NCI-H187 treated with DMSO at 0.1 percent for 48 hours (cell line): ENCODE measurements at regions not wholly inside any gene's neighbourhood (a gene's known extent, or its start where the extent isn't known, plus 50 kb on each side); places are given as distances from the start of the nearest gene placed in this dataset.
"Not testable (repeated sequence)": the region's sequence is repeated elsewhere in the genome, so short reads cannot be mapped to it uniquely, and the experiment has no call there.

ENCODE experiments used
- DNase-seq: peaks from one replicate; lab custom pipeline; 2025; lab: John Stamatoyannopoulos, UW

DNA sequence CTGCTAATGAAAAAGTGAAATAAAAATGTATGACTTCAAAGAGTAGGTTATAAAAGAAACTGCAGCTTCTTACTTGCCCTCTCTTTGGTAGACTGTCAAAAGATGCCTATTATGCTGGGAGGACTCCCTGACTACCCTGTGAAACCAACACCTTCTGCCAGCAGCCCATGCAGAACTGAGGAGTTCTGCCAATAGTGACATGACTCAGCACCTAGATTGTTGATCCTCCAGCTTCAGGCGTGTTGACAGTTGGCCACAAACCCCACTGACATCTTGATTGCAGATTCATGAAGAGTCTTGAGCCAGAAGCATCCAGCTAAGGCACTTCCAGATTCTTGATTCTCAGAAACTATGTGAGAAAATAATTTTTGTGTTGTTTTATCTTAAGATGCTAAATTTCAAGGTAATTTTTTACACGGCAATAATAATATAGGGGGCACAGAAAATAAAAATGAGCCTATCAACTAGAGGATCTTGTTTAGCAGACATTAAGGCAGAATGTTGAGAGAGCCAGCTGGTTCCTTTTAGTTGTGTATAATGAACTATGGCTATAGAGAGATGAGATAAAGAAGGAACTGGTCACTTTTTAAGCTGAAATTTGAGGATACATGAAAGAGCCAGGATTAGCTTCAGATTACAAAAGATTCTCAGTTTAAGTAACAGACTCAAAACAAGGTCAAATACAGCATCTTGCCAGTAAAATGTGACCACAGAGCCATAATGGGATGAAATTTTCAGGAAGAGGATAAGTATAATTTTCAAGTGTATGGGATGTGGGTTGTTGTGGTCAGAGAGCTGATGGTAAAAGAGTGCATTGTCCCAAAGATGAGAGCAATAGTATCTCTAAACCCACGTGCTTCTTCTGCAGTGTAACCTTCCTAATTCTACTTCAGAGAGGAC is 588.7 kb upstream of the CBLB start:
- DNase-seq = no peak

DNA sequence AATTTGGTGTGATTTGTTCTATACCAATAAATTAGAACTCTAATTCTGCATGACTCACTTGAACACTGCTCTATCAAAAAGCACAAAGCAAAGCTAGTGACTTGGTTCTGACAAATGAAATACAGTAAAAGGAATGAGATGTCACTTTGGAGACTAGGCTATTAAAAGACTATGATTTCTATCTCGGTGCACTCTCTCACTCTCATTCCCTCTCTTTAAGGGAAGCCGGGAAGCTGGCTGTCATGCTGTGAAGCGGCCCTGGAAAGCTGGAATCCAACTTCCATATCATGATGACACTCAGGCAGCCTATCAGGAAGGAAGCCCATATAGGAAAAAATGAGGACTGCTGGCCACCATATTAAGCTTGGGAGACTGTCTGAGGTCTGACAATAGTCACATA is 590.1 kb upstream of the CBLB start:
- no peak for DNase-seq

DNA sequence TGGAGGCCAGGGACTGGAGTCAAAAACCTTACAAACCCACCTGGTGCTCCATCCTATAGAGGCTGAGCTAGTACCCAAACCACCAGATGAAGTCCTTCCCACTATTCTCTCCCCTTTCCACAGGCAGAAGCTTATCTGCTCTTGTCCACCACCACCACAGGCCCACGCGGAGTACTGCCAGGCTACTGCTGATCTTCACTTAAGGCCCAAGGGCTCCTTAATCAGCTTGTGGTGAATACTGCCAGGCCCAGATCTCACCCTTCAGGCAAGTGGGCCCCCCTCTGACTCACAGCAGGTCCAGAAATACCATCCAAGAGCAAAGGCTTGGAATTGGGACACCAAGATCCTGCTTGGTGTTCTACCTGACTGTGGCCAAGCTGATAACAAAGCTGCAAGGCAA is 598.1 kb upstream of the CBLB start:
- no peak for DNase-seq

GRCh38 chr3:106473576-106474475 is 605.0 kb upstream of the CBLB start:
- DNase-seq = no peak

DNA sequence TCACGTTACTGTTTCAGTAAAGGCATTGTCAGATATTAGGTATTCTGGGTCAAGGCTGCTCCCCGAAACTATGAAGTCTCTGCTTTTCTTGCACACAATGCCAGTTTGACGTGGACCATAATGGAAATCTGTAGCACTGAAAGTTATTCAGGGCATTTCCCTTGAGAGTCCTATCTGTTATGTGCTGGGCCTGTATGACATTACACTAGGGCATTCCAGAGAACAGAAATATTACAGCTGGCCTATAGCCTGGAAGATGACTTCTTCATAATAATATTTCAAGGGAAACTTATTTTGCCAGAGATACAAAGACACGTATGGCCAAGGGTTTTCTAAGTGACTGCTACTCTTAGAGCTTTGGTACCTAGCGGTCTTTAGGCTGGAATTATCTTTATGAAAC is 613.6 kb upstream of the CBLB start:
- no peak for DNase-seq

- no peak for DNase-seq
Measured at GRCh38 chr3:106485217-106485616, 616.4 kb upstream of the CBLB start.

DNA sequence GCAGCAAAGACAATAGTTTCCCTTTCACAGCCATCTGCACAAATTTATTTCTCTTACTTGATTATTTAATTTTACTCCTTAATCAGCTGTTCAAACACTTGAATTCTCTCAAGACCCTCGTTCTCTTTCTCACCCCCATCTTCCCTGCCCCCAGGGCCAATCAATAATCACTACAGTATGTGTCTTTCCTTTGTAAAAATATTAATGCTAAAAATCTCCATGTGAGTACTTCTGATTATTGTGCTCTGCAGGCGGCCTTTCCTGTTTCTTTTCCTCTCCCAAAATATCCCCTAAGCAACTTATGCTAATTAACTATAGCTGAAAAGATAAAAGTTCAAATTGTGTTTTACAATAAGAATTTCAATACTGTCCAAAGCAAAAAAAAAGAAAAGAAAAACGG is 617.0 kb upstream of the CBLB start:
- DNase-seq = no peak

DNA sequence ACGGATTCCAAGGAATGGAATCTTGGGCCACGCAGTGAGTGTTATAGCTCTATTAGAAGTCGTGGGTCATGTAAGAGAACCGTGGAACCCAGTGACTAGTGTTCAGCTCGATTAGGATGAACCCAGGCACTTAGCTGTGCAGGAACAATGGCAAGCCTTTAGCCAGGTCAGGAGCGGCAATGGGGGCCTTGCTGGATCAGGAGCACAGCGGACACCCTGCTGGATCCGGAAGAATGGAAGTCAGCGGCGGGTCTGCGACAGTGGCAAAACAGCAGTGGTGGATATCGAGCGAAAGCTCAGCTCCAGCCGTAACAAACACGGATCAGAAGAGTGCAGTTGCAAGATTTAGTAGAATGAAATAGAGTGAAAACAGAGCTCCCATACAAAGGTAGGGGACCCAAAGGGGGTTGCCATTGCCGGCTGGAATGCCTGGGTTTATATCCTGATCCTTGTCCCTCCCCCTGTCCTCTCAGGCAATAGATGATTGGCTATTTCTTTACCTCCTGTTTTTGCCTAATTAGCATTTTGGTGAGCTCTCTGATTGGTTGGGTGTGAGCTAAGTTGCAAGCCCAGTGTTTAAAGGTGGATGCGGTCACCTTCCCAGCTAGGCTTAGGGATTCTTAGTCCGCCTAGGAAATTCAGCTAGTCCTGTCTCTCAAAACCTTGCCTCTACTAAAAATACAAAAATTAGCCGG is 618.3 kb upstream of the CBLB start:
- DNase-seq = not testable (repeated sequence)

DNA sequence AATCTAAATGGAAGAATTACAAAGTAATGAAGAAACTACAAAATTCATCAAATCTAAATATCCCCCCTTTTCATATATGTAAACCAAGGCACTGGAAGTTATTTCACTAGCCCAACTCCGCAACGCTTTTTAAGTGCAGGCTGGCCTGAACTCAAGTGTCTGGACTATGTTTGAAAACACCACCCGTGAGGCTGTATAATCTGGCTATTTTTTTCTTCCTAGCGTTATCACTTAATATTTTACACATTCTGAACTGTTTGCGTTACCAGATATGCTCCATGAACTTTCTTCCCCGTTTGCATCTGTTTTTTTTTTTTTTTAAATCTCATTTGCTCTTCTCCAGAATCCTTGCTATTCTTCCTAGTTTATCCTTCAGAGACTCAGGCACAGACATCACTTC is 619.5 kb upstream of the CBLB start:
- no peak for DNase-seq

- no peak for DNase-seq
Measured at GRCh38 chr3:106491796-106492195, 623.0 kb upstream of the CBLB start.

DNA sequence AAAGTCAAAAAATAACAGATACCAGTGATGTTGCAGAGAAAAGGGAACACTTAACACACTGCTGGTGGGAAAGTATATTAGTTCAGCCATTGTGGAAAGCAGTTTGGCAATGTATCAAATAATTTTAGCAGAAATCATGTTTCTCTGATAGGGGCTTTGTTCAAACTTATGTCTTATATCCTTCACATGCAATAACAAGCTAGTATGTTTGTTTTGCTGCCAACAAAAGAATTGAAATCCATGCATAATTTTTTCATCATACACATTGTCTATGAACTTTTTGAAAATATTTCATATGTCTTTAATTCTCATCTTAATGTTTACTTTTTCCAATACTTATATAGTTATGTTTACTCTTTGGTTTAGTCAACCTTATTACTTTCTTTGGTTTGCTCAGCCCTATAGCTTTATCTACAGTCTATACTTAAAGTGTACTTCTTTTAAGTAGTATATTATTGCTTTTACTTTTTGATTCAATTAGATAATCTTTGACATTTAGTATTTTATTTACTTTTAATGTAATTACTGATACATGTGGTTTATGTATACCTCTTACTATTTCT is 639.6 kb upstream of the CBLB start:
- DNase-seq = no peak

- no peak for DNase-seq
Measured at GRCh38 chr3:106510206-106510605, 641.4 kb upstream of the CBLB start.

- no peak for DNase-seq
Measured at GRCh38 chr3:106512846-106513245, 644.0 kb upstream of the CBLB start.

DNA sequence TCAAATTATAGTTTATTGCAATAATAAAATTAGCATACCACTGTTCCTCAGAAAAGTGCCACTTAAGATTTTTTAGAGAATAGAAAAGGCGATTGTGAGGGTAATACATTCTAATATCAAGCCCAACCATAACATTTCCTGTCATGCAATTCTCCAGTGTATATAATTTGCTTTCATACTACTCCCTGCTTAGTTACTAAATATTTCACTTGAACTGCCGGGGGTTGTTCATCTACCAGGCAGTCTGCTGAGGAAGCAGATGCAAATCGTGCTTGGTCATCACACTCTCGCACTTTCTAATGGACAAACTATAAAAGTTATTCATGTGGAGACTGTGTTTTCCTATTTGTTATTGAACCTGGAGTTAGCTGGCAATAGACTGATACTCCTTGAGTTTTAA is 645.6 kb upstream of the CBLB start:
- no peak for DNase-seq

DNA sequence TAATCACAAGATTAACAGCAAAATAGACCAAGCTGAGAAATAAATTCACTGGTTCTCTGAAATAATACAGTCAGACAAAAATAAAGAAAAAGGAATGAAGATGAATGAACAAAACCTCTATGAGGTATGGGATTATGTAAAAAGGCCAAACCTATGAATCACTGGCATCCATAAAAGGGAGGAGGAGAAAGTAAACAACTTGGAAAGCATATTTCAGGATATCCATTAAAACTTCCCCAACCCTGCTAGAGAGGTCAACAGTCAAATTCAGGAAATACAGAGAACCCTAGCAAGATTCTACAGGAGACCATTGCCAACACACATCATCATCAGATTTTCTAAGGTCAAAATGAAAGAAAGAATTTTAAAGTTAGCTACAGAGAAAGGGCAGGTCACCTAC is 649.7 kb upstream of the CBLB start:
- no peak for DNase-seq

GRCh38 chr3:106522397-106522796 is 653.6 kb upstream of the CBLB start:
- DNase-seq = no peak

GRCh38 chr3:106528932-106529331 is 660.1 kb upstream of the CBLB start:
- DNase-seq = no peak

DNA sequence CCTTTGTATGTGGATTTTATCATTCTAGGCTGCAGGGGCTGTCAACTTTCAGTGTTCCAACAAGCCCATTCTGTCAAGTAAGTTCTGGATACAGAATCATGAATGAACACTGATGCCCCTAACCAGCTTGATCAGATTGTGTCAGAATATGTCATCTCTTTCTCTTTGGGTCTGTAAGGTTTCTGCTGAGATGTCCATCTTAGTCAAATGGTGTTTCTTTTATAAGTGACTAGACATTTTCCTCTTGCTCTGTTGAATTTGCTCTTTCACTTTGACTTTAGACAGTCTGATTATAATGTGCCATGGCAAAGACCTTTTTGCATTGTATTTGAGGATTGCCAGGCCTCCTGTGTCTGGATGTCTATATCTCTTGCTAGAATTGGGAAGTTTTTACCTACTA is 660.9 kb upstream of the CBLB start:
- no peak for DNase-seq

- DNase-seq = no peak
Measured at GRCh38 chr3:106530367-106530766, 661.6 kb upstream of the CBLB start.

DNA sequence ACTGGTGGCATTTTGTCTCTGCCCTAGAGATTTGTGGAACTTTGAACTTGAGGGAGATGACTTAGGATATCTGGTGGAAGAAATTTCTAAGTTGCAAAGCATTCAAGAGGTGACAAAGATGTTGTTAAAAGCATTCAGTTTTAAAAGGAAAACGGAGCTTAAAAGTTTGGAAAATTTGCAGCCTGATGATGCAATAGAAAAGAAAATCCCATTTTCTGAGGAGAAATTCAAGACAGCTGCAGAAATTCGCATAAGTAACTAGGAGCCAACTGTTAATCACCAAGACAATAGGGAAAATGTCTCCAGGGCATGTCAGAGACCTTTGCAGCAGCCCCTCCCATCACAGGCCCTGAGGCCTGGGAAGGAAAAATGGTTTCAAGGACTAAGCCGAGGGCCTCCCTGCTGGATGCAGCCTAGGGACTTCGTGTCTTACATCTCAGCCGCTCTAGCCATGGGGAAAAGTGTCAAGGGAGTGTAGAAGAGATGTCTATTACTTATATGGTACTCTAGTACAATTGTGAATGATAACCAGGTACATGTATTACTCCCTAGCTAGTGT is 663.0 kb upstream of the CBLB start:
- not testable (repeated sequence) for DNase-seq

GRCh38 chr3:106533093-106533787 is 664.4 kb upstream of the CBLB start:
- DNase-seq = no peak
